BE2C (cell line): ENCODE measurements at regions not wholly inside any gene's neighbourhood (a gene's known extent, or its start where the extent isn't known, plus 50 kb on each side); places are given as distances from the start of the nearest gene placed in this dataset.

Experiments
- DNase-seq: peaks from one replicate; pipeline ENCODE4 v3.0.0-alpha.2; 2020
- H3K27me3 ChIP-seq: fragments of 250-450 bp; sonication (Bioruptor Pico); 2 replicates; pipeline ENCODE4 v1.5.1; 2020; ENCODE audit warnings: mild to moderate bottlenecking
- H3K36me3 ChIP-seq: fragments of 250-450 bp; sonication (Bioruptor Pico); 2 replicates; pipeline ENCODE4 v1.5.1; 2020; ENCODE audit warnings: mild to moderate bottlenecking
- H3K4me1 ChIP-seq: fragments of 250-450 bp; sonication (Bioruptor Pico); 2 replicates; pipeline ENCODE4 v1.5.1; 2020
- H3K4me3 ChIP-seq: 2 replicates; pipeline ENCODE4 v1.5.1; 2011; ENCODE audit warnings: low read depth, low read length
- H3K9me3 ChIP-seq: fragments of 250-450 bp; sonication (Bioruptor Pico); 2 replicates; pipeline ENCODE4 v1.5.1; 2020
- TF ChIP-seq, protein P1 (sequence below): IDR thresholded peaks from 2 replicates; pipeline ENCODE4 v1.5.1; 2012; ENCODE audit warnings: mild to moderate bottlenecking, low read depth, low read length

- Histone ChIP-seq H3K4me3 (no peak overlapping the region), H3K36me3 (no peaks in the 10 kb centered on the region), H3K27me3 (no peaks in the 10 kb centered on the region), H3K4me1 (no peaks in the 10 kb centered on the region), H3K9me3 (no peaks in the 10 kb centered on the region)
- TF ChIP-seq, protein P1, sequence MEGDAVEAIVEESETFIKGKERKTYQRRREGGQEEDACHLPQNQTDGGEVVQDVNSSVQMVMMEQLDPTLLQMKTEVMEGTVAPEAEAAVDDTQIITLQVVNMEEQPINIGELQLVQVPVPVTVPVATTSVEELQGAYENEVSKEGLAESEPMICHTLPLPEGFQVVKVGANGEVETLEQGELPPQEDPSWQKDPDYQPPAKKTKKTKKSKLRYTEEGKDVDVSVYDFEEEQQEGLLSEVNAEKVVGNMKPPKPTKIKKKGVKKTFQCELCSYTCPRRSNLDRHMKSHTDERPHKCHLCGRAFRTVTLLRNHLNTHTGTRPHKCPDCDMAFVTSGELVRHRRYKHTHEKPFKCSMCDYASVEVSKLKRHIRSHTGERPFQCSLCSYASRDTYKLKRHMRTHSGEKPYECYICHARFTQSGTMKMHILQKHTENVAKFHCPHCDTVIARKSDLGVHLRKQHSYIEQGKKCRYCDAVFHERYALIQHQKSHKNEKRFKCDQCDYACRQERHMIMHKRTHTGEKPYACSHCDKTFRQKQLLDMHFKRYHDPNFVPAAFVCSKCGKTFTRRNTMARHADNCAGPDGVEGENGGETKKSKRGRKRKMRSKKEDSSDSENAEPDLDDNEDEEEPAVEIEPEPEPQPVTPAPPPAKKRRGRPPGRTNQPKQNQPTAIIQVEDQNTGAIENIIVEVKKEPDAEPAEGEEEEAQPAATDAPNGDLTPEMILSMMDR: no peak
- DNase-seq: no peak
Observed at GRCh38 chr11:130725421-130726233, 190.7 kb downstream of the SNX19 start.

DNA sequence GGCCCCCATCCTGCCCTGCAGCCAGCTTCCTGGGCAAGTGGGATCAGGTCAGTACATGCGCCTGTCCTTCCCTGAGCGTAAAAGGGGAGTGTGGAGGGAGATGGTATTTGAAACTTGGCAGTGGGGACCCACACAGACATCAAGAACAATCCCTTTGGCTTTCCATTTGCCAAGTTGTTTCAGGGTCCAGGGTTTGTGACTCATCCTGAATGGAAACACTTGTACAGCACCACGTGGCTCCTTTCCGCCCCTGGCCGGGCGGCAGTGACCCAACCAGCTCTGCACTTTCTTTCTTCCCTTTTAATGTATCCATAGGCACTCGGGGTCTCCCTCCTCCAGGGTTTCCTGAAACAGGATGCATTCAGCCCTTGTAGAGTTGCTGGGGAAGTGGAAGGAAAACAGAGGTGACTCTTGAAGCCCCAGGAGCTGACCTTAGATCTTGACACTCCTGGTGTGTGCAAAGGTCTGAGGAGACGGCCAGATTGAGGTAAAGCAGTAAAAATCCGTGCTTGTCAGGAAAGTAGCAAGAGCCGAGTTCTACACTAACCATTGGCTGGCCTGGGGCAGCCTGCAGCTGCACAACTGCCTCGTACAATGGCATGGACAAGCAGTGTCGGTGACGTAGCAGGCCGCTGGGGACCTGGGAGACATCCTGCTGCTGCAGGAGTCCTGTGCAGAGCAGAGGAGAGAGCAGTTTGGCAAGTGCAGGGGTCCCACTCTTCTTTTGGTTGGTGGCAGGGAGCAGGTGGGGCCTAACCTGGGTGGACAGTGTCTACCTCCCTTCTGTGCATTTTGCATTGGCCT is 189.8 kb downstream of the SNX19 start:
- Histone ChIP-seq H3K9me3 (no peaks in the 10 kb centered on the region), H3K4me1 (no peaks in the 10 kb centered on the region), H3K4me3 (no peak overlapping the region), H3K27me3 (no peaks in the 10 kb centered on the region), H3K36me3 (no peaks in the 10 kb centered on the region)
- TF ChIP-seq, protein P1: no peak
- no peak for DNase-seq

GRCh38 chr11:130727157-130728119 is 188.8 kb downstream of the SNX19 start:
- no peaks in the 10 kb centered on the region for H3K4me1 ChIP-seq
- TF ChIP-seq, protein P1: no peak
- no peak for DNase-seq

DNA sequence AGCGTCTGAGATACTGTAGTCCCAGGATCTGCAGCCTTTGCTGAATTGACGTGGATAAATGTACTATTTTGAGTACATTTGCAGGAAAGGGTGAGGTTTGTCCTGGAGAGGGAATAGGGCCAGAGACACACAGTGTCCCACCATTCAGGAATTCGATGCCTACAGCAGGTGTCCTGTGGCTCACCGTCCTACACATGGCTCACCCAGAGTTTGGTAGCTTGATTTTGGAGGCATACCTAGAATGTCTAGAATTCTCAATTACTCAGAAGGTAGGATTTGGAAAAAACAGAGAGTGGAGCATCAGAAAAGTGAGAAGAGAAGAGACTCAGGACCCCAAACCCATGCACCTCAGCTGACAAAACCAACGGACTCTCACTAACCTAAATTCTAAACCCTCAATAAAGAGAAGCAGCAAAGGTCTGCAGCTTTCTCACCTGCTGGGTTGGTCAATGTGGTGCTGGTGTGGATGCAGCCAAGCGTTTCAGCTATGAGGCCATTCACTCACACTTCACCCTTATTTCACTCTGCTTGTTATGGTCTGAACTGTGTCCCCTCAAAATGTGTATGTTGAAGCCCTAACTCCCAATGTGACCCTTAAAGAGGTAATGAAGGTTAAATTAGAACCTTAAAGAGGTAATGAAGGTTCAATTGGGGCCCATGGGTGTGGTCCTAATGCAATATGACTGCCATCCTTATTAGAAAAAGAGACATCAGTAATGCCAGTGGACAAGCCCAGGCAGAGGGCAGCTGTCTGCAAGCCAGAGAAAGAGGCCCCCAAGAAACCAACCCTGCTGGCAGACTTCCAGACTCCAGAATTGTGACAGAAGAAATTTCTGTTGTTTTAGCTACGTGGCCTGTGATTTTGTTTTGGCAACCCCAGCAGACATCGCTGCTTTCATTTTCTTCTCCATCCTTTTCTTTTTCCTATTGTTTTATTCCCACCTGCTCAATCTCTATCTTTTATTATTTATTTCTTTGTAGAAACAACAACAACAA is 187.8 kb downstream of the SNX19 start:
- Histone ChIP-seq H3K4me1 (no peaks in the 10 kb centered on the region), H3K4me3 (no peak overlapping the region)
- TF ChIP-seq, protein P1: no peak

More at GRCh38 chr11:130727157-130728119, 188.8 kb downstream of the SNX19 start:
- Histone ChIP-seq H3K4me3 (no peak overlapping the region), H3K9me3 (no peaks in the 10 kb centered on the region), H3K27me3 (no peaks in the 10 kb centered on the region), H3K36me3 (no peaks in the 10 kb centered on the region)

DNA sequence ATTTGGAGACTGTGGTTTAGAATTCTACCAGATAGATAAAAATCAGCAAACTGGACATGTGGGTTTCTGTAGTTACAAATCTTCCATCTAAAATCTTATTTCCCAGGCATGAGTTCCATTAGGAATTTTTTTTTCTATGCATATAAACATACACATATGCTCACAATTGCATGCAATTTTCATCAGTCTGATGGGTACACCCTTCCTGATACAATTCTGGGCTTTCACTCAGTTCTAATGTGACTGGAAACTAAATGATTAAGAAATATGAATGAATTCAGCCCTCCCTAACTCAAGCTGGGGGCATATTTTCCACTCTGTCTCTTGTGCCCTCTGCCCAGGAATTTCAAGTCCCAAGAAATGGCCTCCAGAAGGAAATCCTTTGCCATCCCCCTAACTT is 187.1 kb downstream of the SNX19 start:
- H3K9me3 ChIP-seq: no peaks in the 10 kb centered on the region
- H3K27me3 ChIP-seq: no peaks in the 10 kb centered on the region
- no peaks in the 10 kb centered on the region for H3K36me3 ChIP-seq
- no peaks in the 10 kb centered on the region for H3K4me1 ChIP-seq
- TF ChIP-seq, protein P1: no peak
- H3K4me3 ChIP-seq: no peak overlapping the region
- DNase-seq: no peak

More for the DNA sequence above, 187.8 kb downstream of the SNX19 start:
- Histone ChIP-seq H3K9me3 (no peaks in the 10 kb centered on the region), H3K36me3 (no peaks in the 10 kb centered on the region), H3K27me3 (no peaks in the 10 kb centered on the region)
- DNase-seq: no peak
